AG04449 (cell line): ENCODE measurements at regions not wholly inside any gene's neighbourhood (a gene's known extent, or its start where the extent isn't known, plus 50 kb on each side); places are given as distances from the start of the nearest gene placed in this dataset.

ENCODE experiments used
- CTCF ChIA-PET: fragments of 350-600 bp; formaldehyde crosslinking; extraction: SDS; loops from one replicate; lab custom pipeline; 2021; ENCODE audit warnings: antibody characterized with exemption; lab: Yijun Ruan, JAX
- POLR2A ChIA-PET: fragments of 400-600, 350-600 bp; formaldehyde crosslinking; extraction: SDS; loops from one replicate; lab custom pipeline; 2020; ENCODE audit warnings: antibody characterized with exemption, inconsistent platforms; lab: Yijun Ruan, JAX
- DNase-seq: peaks from one replicate; pipeline ENCODE4 v3.0.0-alpha.2; 2010; ENCODE audit warnings: low read depth, low spot score
- H3K4me3 ChIP-seq: 2 replicates; pipeline ENCODE4 v1.5.1; 2011; ENCODE audit warnings: low read depth, mild to moderate bottlenecking, control low read depth, low read length
- TF ChIP-seq, protein P1 (sequence below): IDR thresholded peaks from one replicate; pipeline ENCODE4 v1.5.1; 2011; ENCODE audit warnings: mild to moderate bottlenecking, moderate library complexity, low read length, control low read depth, inconsistent platforms; ENCODE audit not compliant: insufficient read depth; ENCODE audit errors: missing control alignments

DNA sequence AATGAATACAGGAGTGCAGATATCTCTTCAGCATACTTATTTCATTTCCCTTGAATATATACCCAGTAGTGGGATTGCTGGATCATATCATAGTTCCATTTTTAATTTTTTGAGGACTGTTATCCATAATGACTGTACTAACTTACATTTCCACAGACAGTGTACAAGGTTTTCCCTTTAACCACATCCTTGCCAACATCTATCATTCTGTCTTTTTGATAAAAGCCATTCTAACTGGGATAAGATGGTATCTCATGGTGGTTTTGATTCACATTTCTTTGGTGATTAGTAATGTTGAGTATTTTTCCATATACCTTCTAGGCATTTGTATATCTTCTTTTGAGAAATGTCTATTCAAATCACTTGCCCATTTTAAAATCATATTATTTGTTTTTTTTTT lies 325.2 kb downstream of the CYP26B1 start:
- ChIA-PET POLR2A (no interaction called here), CTCF (interaction anchor here (1.4 kb wide), 1 partner anchor 21 kb away, joined by 3 read pairs; no protein-coding TSS in a partner anchor)
- TF ChIP-seq, protein P1, sequence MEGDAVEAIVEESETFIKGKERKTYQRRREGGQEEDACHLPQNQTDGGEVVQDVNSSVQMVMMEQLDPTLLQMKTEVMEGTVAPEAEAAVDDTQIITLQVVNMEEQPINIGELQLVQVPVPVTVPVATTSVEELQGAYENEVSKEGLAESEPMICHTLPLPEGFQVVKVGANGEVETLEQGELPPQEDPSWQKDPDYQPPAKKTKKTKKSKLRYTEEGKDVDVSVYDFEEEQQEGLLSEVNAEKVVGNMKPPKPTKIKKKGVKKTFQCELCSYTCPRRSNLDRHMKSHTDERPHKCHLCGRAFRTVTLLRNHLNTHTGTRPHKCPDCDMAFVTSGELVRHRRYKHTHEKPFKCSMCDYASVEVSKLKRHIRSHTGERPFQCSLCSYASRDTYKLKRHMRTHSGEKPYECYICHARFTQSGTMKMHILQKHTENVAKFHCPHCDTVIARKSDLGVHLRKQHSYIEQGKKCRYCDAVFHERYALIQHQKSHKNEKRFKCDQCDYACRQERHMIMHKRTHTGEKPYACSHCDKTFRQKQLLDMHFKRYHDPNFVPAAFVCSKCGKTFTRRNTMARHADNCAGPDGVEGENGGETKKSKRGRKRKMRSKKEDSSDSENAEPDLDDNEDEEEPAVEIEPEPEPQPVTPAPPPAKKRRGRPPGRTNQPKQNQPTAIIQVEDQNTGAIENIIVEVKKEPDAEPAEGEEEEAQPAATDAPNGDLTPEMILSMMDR = no peak

DNA sequence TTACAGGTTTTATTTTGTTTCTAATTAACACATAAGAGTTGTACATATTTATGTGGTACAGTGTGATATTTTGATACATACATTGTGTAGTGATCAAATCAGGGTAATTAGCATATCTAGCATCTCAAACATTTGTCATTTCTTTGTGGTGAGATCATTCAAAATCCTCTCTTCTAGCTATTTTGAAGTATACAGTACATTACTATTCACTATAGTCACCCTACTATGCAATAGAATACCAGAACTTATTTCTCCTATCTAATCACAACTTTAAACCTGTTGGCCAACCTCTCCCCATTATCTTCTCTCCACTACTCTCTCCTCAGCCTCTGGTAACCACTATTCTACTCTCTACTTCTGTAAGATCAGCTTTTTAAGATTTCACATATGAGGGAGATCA lies 325.8 kb downstream of the CYP26B1 start:
- ChIA-PET POLR2A (no interaction called here), CTCF (interaction anchor here (1.4 kb wide), 1 partner anchor 20 kb away, joined by 3 read pairs; no protein-coding TSS in a partner anchor)
- TF ChIP-seq, protein P1 = no peak
- DNase-seq = no peak
- no peak overlapping the region for H3K4me3 ChIP-seq

More for the DNA sequence above, 325.2 kb downstream of the CYP26B1 start:
- no peak for DNase-seq
- H3K4me3 ChIP-seq = no peak overlapping the region

DNA sequence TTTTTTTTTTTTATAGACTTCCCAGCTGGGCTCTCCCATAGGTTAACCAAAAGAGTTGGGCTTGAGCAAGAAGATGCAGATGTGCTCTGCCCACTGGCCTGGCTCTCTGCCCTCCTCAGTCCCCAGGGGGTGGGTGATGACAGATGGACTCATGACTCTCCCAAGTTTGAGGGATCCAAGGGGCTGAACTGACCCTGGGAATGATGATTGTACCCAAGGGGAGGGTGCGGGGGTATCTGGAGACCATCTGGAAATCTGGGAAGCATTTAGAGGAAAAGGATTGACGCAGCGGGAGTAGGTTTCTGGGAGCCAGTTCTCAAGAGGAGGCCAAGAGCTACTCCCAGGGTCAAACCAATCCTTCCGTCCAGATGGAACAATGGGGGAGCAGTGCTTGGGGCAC lies 330.8 kb downstream of the CYP26B1 start:
- CTCF ChIA-PET = interaction anchor here (1.9 to 16.8 kb wide), 2 partner anchors 14 to 18 kb away, joined by 6 to 214 read pairs; no protein-coding TSS in a partner anchor
- TF ChIP-seq, protein P1 = no peak
- H3K4me3 ChIP-seq = no peak overlapping the region
- no peak for DNase-seq
- POLR2A ChIA-PET = no interaction called here

DNA sequence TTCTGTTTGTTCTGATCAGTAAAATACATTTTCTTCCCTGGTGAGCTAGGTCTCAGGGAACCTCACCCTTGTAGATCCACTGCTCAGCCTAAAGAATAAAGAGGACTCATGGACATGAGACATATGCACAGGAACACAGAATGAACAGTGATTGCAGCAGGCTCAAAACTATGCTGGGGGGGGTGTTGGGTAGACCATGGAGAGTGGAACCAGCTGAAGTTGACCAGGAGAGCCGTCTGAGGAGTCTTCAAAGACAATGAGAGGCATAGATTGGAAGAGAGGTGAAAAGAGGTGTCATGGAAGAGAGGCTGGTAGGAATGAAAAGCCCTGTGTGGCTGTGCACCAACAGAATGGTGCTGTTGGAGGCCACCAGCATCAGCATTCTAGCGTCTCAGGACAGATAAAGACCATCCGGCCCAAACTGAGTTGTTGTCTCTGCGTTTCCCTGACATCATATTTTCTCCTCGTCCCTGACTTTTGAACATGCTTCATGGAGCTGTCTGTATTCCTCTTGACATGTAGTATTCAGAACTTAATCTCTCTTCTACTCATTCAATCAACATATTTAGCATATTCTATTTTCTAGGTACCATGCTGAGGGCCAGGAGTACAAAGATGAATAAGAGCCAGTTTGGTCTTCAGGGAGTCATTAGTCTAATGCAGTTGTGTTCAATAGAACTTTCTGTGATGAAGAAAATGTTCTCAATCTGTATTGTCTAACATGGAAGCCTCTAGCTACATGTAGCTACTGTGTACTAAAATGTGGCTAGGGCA lies 331.8 kb downstream of the CYP26B1 start:
- POLR2A ChIA-PET = no interaction called here
- CTCF ChIA-PET = interaction anchor here (0.8 to 16.8 kb wide), 7 partner anchors 9 to 334 kb away, joined by 3 to 214 read pairs (median 5); no protein-coding TSS in a partner anchor
- no peak for DNase-seq

DNA sequence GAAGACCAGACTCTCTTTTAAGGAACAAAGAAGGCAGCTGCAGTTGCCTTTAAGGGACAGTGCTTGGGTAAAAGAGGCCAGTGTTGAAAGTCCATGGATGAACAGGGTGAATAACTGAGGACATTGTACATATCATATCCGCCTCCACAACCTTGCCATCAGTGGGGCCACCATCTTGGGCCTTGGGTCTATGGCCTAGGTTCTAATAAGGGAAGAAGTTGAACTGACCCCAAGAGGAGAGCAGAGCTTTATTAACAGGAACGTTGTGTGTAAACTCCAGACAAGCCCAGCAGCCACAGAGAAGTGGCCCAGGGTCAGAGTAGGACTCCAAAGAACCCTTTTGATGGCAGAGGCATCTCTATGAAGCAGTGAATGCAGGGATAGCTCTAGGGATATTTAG lies 332.8 kb downstream of the CYP26B1 start:
- H3K4me3 ChIP-seq = no peak overlapping the region
- TF ChIP-seq, protein P1 = no peak
- ChIA-PET POLR2A (no interaction called here), CTCF (interaction anchor here (0.8 to 16.8 kb wide), 7 partner anchors 8 to 335 kb away, joined by 3 to 214 read pairs (median 5); no protein-coding TSS in a partner anchor)
- no peak for DNase-seq

More for the DNA sequence above, 331.8 kb downstream of the CYP26B1 start:
- no peak overlapping the region for H3K4me3 ChIP-seq
- TF ChIP-seq, protein P1 = no peak

DNA sequence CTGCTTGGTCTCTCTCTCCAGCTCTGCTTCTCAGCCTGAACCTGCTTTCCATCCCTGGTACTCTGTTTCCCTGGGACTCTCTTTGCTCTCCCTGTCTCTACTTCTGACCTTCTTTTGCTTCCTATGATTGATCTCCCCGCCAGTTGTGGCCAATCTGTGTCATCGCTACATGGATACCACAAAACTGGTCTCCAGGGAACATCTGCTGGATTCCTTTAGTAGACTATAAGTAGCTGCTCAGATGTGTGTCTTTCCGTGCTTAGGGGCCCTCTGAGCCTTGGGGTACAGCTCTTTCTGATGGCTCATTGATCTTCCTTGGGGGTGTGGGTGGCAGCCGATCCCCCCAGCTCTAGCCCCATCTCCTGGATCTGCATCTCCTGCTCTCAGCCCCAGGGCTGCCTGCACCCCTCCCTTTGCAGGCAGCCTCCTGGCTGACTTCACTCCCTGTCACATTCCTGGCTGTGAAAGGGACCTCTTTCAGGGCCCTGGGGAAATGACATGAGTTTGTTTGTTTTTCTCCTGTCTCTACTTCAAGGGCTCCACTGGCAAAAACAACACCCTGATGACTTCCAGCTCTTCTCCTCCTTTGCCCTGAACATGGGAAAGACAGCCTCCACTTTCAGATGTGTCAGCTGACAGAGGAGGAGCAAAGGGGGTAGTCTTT lies 333.7 kb downstream of the CYP26B1 start:
- ChIA-PET POLR2A (no interaction called here), CTCF (interaction anchor here (0.9 to 16.8 kb wide), 6 partner anchors 16 to 337 kb away, joined by 3 to 214 read pairs (median 4); no protein-coding TSS in a partner anchor)
- DNase-seq = no peak

More for the DNA sequence above, 333.7 kb downstream of the CYP26B1 start:
- H3K4me3 ChIP-seq = no peak overlapping the region
- TF ChIP-seq, protein P1 = no peak
